ENCODE measurements at regions not wholly inside any gene's neighbourhood (a gene's known extent, or its start where the extent isn't known, plus 50 kb on each side); places are given as distances from the start of the nearest gene placed in this dataset.

GRCh38 chr9:13651526-13651925, 372.0 kb upstream of the MPDZ start:
- DNase-seq (ENCODE audit: low read depth): no peak

GRCh38 chr9:13648676-13649075, 369.2 kb upstream of the MPDZ start:
- DNase-seq (ENCODE audit: low read depth): no peak

- no peak for DNase-seq (ENCODE audit: low read depth)
Measured at GRCh38 chr9:13648068-13648467, 368.6 kb upstream of the MPDZ start.

- no peak for DNase-seq (ENCODE audit: low read depth)
Measured at GRCh38 chr9:13646500-13647021, 367.1 kb upstream of the MPDZ start.

- no peak for DNase-seq (ENCODE audit: low read depth)
Measured at GRCh38 chr9:13645557-13645956, 366.1 kb upstream of the MPDZ start.

GRCh38 chr9:13644675-13645074, 365.2 kb upstream of the MPDZ start:
- no peak for DNase-seq (ENCODE audit: low read depth)

- no peak for DNase-seq (ENCODE audit: low read depth)
Measured at GRCh38 chr9:13642646-13643045, 363.2 kb upstream of the MPDZ start.

GRCh38 chr9:13629067-13629466, 349.6 kb upstream of the MPDZ start:
- DNase-seq (ENCODE audit: low read depth): no peak

GRCh38 chr9:13628526-13628925, 349.0 kb upstream of the MPDZ start:
- DNase-seq (ENCODE audit: low read depth): no peak

- no peak for DNase-seq (ENCODE audit: low read depth)
Measured at GRCh38 chr9:13627502-13627901, 348.0 kb upstream of the MPDZ start.

- no peak for DNase-seq (ENCODE audit: low read depth)
Measured at GRCh38 chr9:13627071-13627470, 347.6 kb upstream of the MPDZ start.

GRCh38 chr9:13626601-13627000, 347.1 kb upstream of the MPDZ start:
- DNase-seq (ENCODE audit: low read depth): no peak

GRCh38 chr9:13621872-13622564, 342.5 kb upstream of the MPDZ start:
- no peak for DNase-seq (ENCODE audit: low read depth)

- no peak for DNase-seq (ENCODE audit: low read depth)
Measured at GRCh38 chr9:13616491-13617035, 337.1 kb upstream of the MPDZ start.

GRCh38 chr9:13615660-13616490, 336.4 kb upstream of the MPDZ start:
- no peak for DNase-seq (ENCODE audit: low read depth)

GRCh38 chr9:13614060-13614459, 334.6 kb upstream of the MPDZ start:
- no peak for DNase-seq (ENCODE audit: low read depth)

- no peak for DNase-seq (ENCODE audit: low read depth)
Measured at GRCh38 chr9:13613296-13613695, 333.8 kb upstream of the MPDZ start.

- no peak for DNase-seq (ENCODE audit: low read depth)
Measured at GRCh38 chr9:13608451-13608850, 329.0 kb upstream of the MPDZ start.

GRCh38 chr9:13607481-13608441, 328.3 kb upstream of the MPDZ start:
- no peak for DNase-seq (ENCODE audit: low read depth)

GRCh38 chr9:13606586-13606985, 327.1 kb upstream of the MPDZ start:
- DNase-seq (ENCODE audit: low read depth): no peak

GRCh38 chr9:13603921-13604320, 324.4 kb upstream of the MPDZ start:
- DNase-seq (ENCODE audit: low read depth): no peak
